ENCODE measurements at regions not wholly inside any gene's neighbourhood (a gene's known extent, or its start where the extent isn't known, plus 50 kb on each side); places are given as distances from the start of the nearest gene placed in this dataset.

- Histone ChIP-seq H3K4me1 (no peaks in the 10 kb centered on the region), H3K9me3 (no peaks in the 10 kb centered on the region), H3K36me3 (no peaks in the 10 kb centered on the region), H3K4me3 (no peak overlapping the region), H3K27me3 (no peaks in the 10 kb centered on the region), H3K27ac (no peak overlapping the region)
- intact Hi-C loops (cut with DNase I; ENCODE audit: low total_unique reads): no loop called here
- no peak for DNase-seq (ENCODE audit: low spot score in 2 of 2)
- TF ChIP-seq CTCF (IDR thresholded peaks at IDR 0.05) (no peak), POLR2A (IDR thresholded peaks at IDR 0.05) (no peak), POLR2AphosphoS5 (IDR thresholded peaks at IDR 0.05) (no peak)
These were observed 103.8 kb downstream of the HAPSTR1 start for GRCh38 chr16:9195287-9195686.

GRCh38 chr16:9197957-9198661, 106.7 kb downstream of the HAPSTR1 start:
- Histone ChIP-seq H3K4me3 (no peak overlapping the region), H3K4me1 (no peaks in the 10 kb centered on the region), H3K27ac (no peak overlapping the region), H3K9me3 (no peaks in the 10 kb centered on the region), H3K36me3 (no peaks in the 10 kb centered on the region), H3K27me3 (no peaks in the 10 kb centered on the region)
- TF ChIP-seq CTCF (IDR thresholded peaks at IDR 0.05) (no peak), POLR2AphosphoS5 (IDR thresholded peaks at IDR 0.05) (no peak), POLR2A (IDR thresholded peaks at IDR 0.05) (no peak)
- intact Hi-C loops (cut with DNase I; ENCODE audit: low total_unique reads): no loop called here
- DNase-seq (ENCODE audit: low spot score in 2 of 2): no peak

GRCh38 chr16:9199311-9199710, 107.9 kb downstream of the HAPSTR1 start:
- Histone ChIP-seq H3K27ac (no peak overlapping the region), H3K4me3 (no peak overlapping the region), H3K36me3 (no peaks in the 10 kb centered on the region), H3K9me3 (peaks cover 0 to 3% of the 10 kb centered on the region in 2 donors), H3K4me1 (no peaks in the 10 kb centered on the region), H3K27me3 (no peaks in the 10 kb centered on the region)
- no peak for DNase-seq (ENCODE audit: low spot score in 2 of 2)
- intact Hi-C loops (cut with DNase I; ENCODE audit: low total_unique reads): no loop called here
- TF ChIP-seq POLR2AphosphoS5 (IDR thresholded peaks at IDR 0.05) (no peak), CTCF (IDR thresholded peaks at IDR 0.05) (no peak), POLR2A (IDR thresholded peaks at IDR 0.05) (no peak)

GRCh38 chr16:9199751-9200150, 108.3 kb downstream of the HAPSTR1 start:
- no peaks in the 10 kb centered on the region for H3K27me3 ChIP-seq
- intact Hi-C loops (cut with DNase I; ENCODE audit: low total_unique reads): no loop called here
- TF ChIP-seq CTCF (IDR thresholded peaks at IDR 0.05): no peak
- no peak for DNase-seq (ENCODE audit: low spot score in 2 of 2)
- H3K36me3 ChIP-seq: no peaks in the 10 kb centered on the region
- H3K4me3 ChIP-seq: no peak overlapping the region
- H3K9me3 ChIP-seq: peaks cover 0 to 3% of the 10 kb centered on the region in 2 donors
- no peaks in the 10 kb centered on the region for H3K4me1 ChIP-seq
- no peak overlapping the region for H3K27ac ChIP-seq

- peaks cover 0 to 3% of the 10 kb centered on the region in 2 donors for H3K9me3 ChIP-seq
- H3K27me3 ChIP-seq: no peaks in the 10 kb centered on the region
- H3K27ac ChIP-seq: no peak overlapping the region
- intact Hi-C loops (cut with DNase I; ENCODE audit: low total_unique reads): no loop called here
- H3K4me3 ChIP-seq: no peak overlapping the region
- no peaks in the 10 kb centered on the region for H3K4me1 ChIP-seq
- TF ChIP-seq CTCF (IDR thresholded peaks at IDR 0.05) (no peak), POLR2AphosphoS5 (IDR thresholded peaks at IDR 0.05) (no peak), POLR2A (IDR thresholded peaks at IDR 0.05) (no peak)
- no peak for DNase-seq (ENCODE audit: low spot score in 2 of 2)
- H3K36me3 ChIP-seq: no peaks in the 10 kb centered on the region
These were observed 112.5 kb downstream of the HAPSTR1 start for GRCh38 chr16:9203956-9204355.

Measured in breast epithelium (tissue), 4 donors.